ENCODE measurements at regions not wholly inside any gene's neighbourhood (a gene's known extent, or its start where the extent isn't known, plus 50 kb on each side); places are given as distances from the start of the nearest gene placed in this dataset.

DNA sequence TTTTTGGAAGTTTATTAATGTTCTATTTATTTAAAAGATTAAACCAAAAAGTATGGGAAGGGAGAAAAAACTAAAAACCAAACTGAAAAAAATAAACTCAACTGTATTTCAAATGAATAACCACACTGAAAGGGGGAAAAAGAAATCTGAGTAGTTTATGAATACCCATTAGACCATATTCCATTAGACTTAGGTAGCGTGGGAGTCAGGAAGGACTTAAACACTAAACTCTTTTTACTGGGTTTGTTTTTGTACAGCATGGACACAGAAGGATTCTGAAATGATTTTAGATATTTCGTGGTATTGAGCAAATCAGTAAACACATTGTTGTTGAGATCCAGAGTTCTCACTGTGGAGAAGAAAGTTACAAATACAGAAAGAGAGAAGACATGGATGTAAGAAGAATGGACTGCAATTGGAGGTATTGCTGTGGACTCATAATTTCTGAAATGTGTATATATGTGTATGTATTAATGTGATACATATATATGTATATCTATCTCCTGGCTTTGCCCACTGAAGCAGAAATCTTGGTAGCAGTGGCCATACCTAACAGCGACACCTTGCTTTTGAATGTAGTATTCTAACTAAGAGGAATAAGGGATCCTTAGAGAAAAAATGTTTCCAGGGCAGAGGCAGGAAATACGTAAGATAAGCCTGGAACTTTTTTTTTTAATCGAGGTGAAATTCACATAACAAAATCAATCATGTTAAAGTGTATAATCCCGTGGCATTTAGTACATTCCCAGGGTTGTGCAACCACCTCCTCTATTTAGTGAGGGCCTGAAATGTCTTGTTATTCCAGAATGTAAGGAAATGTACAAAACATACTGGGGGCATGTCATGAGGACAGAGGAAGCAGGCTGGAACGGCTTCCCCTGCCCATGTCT is 228.8 kb downstream of the SMARCA2 start:
- Histone ChIP-seq H3K4me3 (ENCODE audit: low read depth, low read length) (no peak overlapping the region), H3K27me3 (ENCODE audit: insufficient read depth, low read depth, severe bottlenecking) (no peaks in the 10 kb centered on the region), H3K9me3 (ENCODE audit: severe bottlenecking) (no peaks in the 10 kb centered on the region), H3K27ac (no peak overlapping the region), H3K36me3 (no peaks in the 10 kb centered on the region)
- no peak for DNase-seq
- no peak for TF ChIP-seq CTCF (IDR thresholded peaks at IDR 0.05; ENCODE audit: low read depth, low read length)

- Histone ChIP-seq H3K27me3 (ENCODE audit: insufficient read depth, low read depth, severe bottlenecking) (no peaks in the 10 kb centered on the region), H3K36me3 (no peaks in the 10 kb centered on the region), H3K9me3 (ENCODE audit: severe bottlenecking) (no peaks in the 10 kb centered on the region), H3K27ac (no peak overlapping the region), H3K4me3 (ENCODE audit: low read depth, low read length) (no peak overlapping the region)
- no peak for TF ChIP-seq CTCF (IDR thresholded peaks at IDR 0.05; ENCODE audit: low read depth, low read length)
- no peak for DNase-seq
Observed at GRCh38 chr9:2247340-2247739, 232.2 kb downstream of the SMARCA2 start.

DNA sequence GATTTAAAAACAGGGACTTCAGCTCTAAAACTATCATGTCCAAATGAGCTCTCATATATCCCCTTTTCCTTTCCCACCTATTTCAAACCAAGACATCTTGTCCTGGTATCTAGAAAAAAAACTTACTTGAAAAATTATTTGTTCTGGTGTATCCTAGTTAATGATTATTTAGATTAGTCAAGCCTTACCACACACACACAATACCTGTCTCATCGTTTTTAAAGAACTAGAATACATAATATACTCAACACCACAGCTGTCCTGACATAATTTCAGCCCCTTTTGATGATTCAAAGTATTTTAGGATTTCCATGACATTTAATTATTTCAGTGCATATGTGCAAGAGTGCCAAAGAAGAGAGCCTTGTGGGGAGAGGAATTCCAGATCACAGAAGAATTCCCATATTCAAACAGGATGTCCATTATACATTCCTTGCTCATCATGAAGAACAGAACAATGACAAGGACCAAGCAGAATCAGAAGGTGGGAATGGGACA is 233.7 kb downstream of the SMARCA2 start:
- Histone ChIP-seq H3K9me3 (ENCODE audit: severe bottlenecking) (peaks cover 4% of the 10 kb centered on the region), H3K27ac (no peak overlapping the region)
- TF ChIP-seq CTCF (IDR thresholded peaks at IDR 0.05; ENCODE audit: low read depth, low read length), result no peak

DNA sequence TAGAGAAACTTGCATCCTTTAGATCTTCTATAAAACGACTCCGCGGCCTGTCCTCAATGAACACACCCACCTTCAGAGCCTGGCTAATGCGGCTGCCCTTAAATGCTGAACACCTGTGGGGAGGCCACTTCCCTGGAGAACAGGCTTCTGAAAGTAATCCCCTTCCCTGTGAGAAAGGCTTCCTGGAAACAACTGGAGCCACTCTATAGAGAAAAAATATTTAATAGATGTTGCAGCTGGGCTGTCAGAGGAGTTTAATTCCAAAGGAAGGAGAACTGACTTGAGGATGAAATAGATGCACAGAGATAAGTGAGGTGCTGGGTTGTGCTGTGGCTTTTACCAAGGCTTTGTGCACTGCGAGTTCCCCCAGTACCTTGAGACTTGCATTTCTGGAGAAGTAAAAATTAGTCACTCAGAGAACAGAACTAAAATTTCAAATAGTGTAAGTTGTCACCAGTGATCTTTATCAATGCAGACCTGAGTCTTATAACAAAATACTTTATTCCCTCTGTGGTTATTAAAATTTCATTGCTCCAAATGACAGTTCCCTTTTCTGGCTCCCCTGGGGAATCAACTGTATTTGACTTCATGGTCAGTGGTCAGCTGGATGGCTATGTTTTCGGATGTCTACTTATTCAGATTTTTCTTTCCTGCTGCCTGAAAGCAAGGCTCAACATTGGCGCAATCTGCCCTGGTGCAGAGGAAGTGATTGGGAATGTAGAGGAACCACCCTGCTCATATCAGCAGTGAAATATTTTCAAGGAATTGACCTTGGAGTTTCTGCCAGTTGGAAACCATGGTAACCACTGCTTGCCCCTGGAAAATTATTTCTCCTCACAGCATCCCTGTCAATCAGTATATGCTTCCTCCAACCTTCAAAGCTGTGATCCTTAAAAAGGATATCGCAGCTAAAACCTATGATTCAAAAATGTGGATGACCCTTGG is 238.8 kb downstream of the SMARCA2 start:
- Histone ChIP-seq H3K27ac (no peak overlapping the region), H3K4me3 (ENCODE audit: low read depth, low read length) (no peak overlapping the region), H3K27me3 (ENCODE audit: insufficient read depth, low read depth, severe bottlenecking) (no peaks in the 10 kb centered on the region), H3K9me3 (ENCODE audit: severe bottlenecking) (peaks cover 4% of the 10 kb centered on the region), H3K36me3 (no peaks in the 10 kb centered on the region)
- DNase-seq, result peak; percentile 38
- TF ChIP-seq CTCF (IDR thresholded peaks at IDR 0.05; ENCODE audit: low read depth, low read length), result no peak

More for the DNA sequence above, 233.7 kb downstream of the SMARCA2 start:
- H3K4me3 ChIP-seq (ENCODE audit: low read depth, low read length), result no peak overlapping the region
- H3K27me3 ChIP-seq (ENCODE audit: insufficient read depth, low read depth, severe bottlenecking), result no peaks in the 10 kb centered on the region
- H3K36me3 ChIP-seq, result no peaks in the 10 kb centered on the region
- DNase-seq, result no peak

DNA sequence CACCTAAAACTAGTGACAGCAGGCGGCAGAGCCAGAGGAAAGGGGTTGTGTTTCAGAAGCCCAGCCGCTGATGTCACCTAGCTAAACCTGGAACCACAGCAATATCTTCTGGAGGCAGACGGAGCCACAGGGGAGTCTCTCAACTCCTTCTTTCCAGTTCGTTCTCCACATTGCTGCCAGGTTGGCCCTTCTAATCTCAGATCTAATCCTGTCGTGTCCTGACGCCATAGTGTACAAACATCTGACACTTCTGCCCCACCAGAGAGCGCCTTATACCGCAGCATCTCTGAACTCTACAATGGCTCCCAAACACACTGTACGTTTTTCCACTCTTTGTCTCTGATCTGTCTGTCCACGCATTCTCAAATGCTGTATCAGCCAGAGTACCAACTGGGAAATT is 240.0 kb downstream of the SMARCA2 start:
- TF ChIP-seq CTCF (IDR thresholded peaks at IDR 0.05; ENCODE audit: low read depth, low read length), result peak; percentile 54
- Histone ChIP-seq H3K4me3 (ENCODE audit: low read depth, low read length) (no peak overlapping the region), H3K36me3 (no peaks in the 10 kb centered on the region), H3K9me3 (ENCODE audit: severe bottlenecking) (peaks cover 4% of the 10 kb centered on the region), H3K27me3 (ENCODE audit: insufficient read depth, low read depth, severe bottlenecking) (no peaks in the 10 kb centered on the region), H3K27ac (no peak overlapping the region)
- peak; percentile 63 for DNase-seq
